ENCODE measurements at regions not wholly inside any gene's neighbourhood (a gene's known extent, or its start where the extent isn't known, plus 50 kb on each side); places are given as distances from the start of the nearest gene placed in this dataset.

- TF ChIP-seq, protein P1, sequence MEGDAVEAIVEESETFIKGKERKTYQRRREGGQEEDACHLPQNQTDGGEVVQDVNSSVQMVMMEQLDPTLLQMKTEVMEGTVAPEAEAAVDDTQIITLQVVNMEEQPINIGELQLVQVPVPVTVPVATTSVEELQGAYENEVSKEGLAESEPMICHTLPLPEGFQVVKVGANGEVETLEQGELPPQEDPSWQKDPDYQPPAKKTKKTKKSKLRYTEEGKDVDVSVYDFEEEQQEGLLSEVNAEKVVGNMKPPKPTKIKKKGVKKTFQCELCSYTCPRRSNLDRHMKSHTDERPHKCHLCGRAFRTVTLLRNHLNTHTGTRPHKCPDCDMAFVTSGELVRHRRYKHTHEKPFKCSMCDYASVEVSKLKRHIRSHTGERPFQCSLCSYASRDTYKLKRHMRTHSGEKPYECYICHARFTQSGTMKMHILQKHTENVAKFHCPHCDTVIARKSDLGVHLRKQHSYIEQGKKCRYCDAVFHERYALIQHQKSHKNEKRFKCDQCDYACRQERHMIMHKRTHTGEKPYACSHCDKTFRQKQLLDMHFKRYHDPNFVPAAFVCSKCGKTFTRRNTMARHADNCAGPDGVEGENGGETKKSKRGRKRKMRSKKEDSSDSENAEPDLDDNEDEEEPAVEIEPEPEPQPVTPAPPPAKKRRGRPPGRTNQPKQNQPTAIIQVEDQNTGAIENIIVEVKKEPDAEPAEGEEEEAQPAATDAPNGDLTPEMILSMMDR (IDR thresholded peaks at IDR 0.05) = no peak
- TF ChIP-seq POLR2A (IDR thresholded peaks at IDR 0.05) = no peak
Observed at GRCh38 chr18:5601188-5601624, 57.4 kb upstream of the EPB41L3 start.

Data from body of pancreas (tissue), 4 donors.